IPS-15b (cell line): ENCODE measurements at regions not wholly inside any gene's neighbourhood (a gene's known extent, or its start where the extent isn't known, plus 50 kb on each side); places are given as distances from the start of the nearest gene placed in this dataset.

Experiments used
- H3K27me3 ChIP-seq: one replicate; pipeline ENCODE4 v1.6.1; 2013; ENCODE audit warnings: low read length; ENCODE audit not compliant: control insufficient read depth, insufficient read depth
- H3K36me3 ChIP-seq: one replicate; pipeline ENCODE4 v1.6.1; 2013; ENCODE audit warnings: low read length; ENCODE audit not compliant: control insufficient read depth, insufficient read depth
- H3K4me1 ChIP-seq: one replicate; pipeline ENCODE4 v1.6.1; 2013; ENCODE audit warnings: mild to moderate bottlenecking, low read length; ENCODE audit not compliant: control insufficient read depth, insufficient read depth
- H3K4me3 ChIP-seq: one replicate; pipeline ENCODE4 v1.5.1; 2013; ENCODE audit warnings: low read depth, low read length
- H3K9ac ChIP-seq: one replicate; pipeline ENCODE4 v1.6.1; 2013; ENCODE audit warnings: low read depth, mild to moderate bottlenecking, low read length
- H3K9me3 ChIP-seq: one replicate; pipeline ENCODE4 v1.6.1; 2013; ENCODE audit warnings: mild to moderate bottlenecking, low read length; ENCODE audit not compliant: control insufficient read depth, insufficient read depth

DNA sequence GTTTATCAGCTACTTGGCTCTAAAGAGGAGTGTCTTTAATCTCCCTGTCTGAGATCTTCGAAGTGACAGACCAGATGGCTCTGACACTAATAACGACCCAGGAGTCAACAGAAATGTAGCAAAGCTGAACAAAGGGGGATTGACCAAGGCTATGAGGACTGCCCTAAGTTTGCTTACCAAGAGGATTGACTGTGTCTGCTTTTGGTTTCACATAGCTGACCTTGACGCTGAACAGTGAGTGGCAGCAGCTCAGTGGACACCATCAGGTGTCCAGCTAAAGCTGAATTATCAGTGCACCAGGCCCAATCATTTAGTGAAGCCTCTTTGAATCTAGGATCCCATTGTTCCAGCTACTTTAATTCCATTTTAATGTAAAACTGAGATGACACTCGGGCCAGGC, 262.6 kb downstream of the COX7C start:
- Histone ChIP-seq H3K9me3 (no peaks in the 10 kb centered on the region), H3K4me1 (peaks cover 5% of the 10 kb centered on the region), H3K9ac (no peak overlapping the region), H3K36me3 (no peaks in the 10 kb centered on the region), H3K27me3 (no peaks in the 10 kb centered on the region), H3K4me3 (no peak overlapping the region)

DNA sequence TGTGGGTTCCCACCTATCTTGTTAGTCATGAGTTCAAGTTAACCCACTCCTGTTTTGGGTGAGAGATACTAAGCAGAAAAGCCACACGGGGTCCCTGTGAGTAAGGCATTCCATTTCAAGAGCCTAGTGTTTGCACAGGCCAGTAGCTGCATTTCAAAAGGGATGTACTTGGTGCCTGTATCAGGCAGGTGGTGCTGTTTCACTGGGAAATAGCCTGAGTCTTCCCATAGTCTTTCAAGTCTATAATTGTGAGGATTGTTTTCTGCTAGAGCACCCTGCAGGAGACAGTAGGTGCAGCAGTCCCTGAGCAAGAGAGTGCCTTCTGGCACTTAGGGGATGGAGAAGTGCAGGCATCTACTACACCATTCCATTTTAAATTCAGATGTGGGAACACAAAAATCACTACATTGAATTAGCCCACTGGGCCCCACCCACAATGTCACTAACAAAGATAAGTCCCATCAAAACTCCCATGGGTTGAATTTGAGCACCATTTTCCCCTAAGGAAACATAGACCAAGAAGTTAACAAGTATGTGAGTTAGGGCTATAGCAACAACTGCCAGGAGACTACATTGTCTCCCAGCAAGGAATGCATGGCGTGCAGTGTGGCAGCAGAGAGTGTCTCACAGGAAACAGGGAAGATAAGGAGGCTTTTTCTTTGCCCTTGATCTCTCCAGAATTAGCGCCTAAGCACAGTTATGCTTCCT, 263.2 kb downstream of the COX7C start:
- peaks cover 5% of the 10 kb centered on the region for H3K4me1 ChIP-seq

DNA sequence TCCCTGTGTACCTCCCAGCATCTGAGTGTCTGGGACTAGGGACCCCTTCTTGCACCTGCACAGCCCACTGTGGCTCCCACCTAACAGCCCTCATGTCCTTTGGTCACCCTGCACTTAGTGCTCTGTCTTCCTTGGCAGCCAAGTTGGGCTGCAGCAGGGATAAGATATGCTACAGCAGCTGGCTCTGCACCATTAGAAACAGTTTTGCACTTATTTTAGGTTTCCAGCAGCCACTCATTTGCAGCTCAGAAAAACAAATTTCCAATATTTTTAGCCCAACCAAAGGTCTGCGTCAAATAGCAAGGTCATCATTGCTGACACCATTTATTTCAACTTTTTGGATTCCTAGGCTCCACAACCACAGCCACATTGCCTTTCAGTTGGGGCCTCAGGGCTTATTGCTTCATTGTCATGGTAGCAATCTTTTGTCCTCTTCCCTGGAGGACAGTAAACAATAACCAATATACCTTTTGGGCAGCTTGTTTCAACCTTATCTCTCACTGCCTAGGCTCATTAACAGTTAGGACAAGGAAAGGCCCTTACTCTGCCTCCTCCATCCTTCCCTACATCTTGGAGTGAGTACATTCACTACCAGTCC, 263.9 kb downstream of the COX7C start:
- Histone ChIP-seq H3K36me3 (no peaks in the 10 kb centered on the region), H3K9ac (no peak overlapping the region), H3K27me3 (no peaks in the 10 kb centered on the region), H3K4me3 (no peak overlapping the region), H3K9me3 (no peaks in the 10 kb centered on the region), H3K4me1 (peaks cover 5% of the 10 kb centered on the region)

More for the DNA sequence above, 263.2 kb downstream of the COX7C start:
- Histone ChIP-seq H3K36me3 (no peaks in the 10 kb centered on the region), H3K9me3 (no peaks in the 10 kb centered on the region), H3K4me3 (no peak overlapping the region), H3K27me3 (no peaks in the 10 kb centered on the region), H3K9ac (no peak overlapping the region)

DNA sequence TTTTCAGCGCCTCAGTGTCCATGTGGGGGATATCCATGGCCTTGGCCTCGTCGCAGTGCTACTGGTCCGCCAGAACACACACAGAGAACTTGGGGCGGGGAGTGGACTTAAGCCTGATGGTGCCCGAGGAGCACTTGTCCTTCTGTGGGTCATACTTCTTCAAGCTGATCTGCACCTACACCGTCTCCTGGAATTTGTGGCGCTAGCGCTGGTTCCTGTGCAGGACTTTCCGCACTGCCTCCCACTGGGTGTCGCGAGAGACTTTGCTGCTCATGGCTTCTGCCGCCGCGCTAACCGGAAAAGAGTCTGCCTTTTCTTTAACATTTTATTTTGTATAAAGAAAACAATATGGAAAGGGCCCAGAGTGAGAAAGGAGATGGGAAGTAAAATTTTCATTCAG, 266.9 kb downstream of the COX7C start:
- H3K9ac ChIP-seq = no peak overlapping the region
- H3K4me1 ChIP-seq = peaks cover 2% of the 10 kb centered on the region
- no peaks in the 10 kb centered on the region for H3K36me3 ChIP-seq
- no peaks in the 10 kb centered on the region for H3K27me3 ChIP-seq
- H3K4me3 ChIP-seq = no peak overlapping the region
- no peaks in the 10 kb centered on the region for H3K9me3 ChIP-seq

DNA sequence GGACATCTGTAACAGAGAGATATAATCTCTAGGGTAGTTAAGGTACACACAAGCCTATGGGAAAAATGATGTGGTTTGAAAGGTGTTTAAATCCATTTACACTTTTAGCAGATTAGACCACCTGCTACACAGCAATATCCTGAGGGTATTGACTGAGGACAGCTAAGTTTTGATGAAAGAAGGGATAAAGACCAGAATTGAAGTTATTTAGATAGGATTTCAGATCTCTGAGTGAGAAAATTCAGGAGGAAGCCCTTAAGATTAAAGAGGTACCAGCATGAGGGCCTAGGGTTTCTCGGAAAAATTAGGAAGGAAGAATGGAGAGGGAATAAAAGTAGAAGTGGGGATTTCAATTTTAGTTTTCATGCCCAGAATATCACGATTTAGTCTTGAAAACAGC, 267.3 kb downstream of the COX7C start:
- H3K4me1 ChIP-seq = peaks cover 2% of the 10 kb centered on the region
- H3K9ac ChIP-seq = no peak overlapping the region
- no peak overlapping the region for H3K4me3 ChIP-seq
- no peaks in the 10 kb centered on the region for H3K9me3 ChIP-seq
- no peaks in the 10 kb centered on the region for H3K36me3 ChIP-seq
- no peaks in the 10 kb centered on the region for H3K27me3 ChIP-seq

DNA sequence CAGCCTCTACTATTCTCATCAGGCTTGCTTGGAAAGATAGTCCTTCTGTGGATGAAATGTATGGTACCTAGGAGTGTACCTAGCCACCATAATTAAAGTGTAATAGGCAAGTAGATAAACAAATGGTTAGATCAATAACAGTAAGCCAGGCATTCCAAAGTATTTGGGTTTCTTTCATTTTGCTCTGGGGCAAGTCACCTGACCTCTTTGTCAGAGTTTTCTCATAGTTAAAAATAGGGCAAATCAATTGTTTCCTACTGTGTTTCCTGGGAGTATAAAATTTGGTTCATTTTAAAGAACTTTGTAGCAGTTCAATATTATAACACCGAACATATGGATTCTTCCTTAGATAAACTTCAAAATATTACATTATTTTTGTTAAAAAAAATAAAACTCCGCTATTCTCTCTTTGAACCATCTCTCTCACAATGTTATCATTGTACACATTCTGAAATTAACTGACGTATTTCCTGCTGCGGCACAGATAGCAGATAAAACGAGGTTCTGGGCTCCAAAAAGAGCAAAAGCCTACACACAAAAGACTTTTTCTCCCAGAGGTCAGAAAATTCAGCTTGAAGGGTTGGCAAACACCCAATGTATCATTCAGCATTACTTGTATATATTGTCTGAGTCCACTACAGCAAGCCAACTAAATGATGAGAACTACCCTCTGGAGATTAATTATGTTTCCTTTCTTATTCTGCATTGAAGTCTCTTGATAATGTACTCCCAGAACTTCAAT, 267.9 kb downstream of the COX7C start:
- Histone ChIP-seq H3K4me3 (no peak overlapping the region), H3K4me1 (peaks cover 2% of the 10 kb centered on the region), H3K9me3 (no peaks in the 10 kb centered on the region)

DNA sequence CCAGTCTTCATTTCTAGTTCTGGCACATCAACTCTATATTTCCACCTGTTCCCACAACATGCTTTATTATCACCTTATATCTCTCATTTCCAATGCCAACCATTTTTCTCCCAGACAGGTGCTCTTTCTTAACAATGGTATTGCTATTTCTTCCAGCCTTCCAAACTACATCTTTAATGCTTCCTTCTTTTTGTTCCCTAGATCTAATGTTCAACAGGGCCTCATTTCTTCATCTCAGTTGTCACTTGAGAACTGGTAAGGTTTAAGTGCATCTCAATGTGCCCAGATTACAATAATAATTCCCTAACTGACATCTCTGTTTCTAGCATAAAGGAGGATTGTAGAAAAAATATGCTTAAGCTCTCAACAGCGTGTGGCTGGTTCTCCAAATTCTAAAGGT, 272.6 kb downstream of the COX7C start:
- Histone ChIP-seq H3K36me3 (no peaks in the 10 kb centered on the region), H3K9me3 (no peaks in the 10 kb centered on the region)

More for the DNA sequence above, 267.9 kb downstream of the COX7C start:
- H3K27me3 ChIP-seq = no peaks in the 10 kb centered on the region
- H3K9ac ChIP-seq = no peak overlapping the region
- no peaks in the 10 kb centered on the region for H3K36me3 ChIP-seq

DNA sequence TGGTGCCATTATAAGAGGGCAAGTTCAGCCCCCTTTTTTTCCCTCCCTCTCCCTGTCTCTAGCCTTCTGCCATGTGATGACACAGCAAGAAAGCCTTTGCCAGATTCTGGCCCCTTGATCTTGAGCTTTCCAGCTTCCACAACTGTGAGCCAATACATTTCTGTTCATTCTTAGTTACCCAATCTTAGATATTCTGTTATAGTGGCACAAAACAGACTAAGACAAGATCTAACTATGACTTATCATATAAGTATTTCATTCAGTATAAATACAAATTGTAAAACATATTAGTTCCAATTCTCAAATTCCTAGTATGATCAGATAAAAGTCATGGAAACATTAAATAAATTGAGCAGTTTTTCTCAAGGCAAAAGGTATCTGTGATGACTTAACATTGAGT, 276.3 kb downstream of the COX7C start:
- Histone ChIP-seq H3K9ac (no peak overlapping the region), H3K4me3 (no peak overlapping the region), H3K9me3 (no peaks in the 10 kb centered on the region), H3K36me3 (no peaks in the 10 kb centered on the region), H3K4me1 (no peaks in the 10 kb centered on the region), H3K27me3 (no peaks in the 10 kb centered on the region)

More for the DNA sequence above, 272.6 kb downstream of the COX7C start:
- Histone ChIP-seq H3K9ac (no peak overlapping the region), H3K4me1 (no peaks in the 10 kb centered on the region), H3K27me3 (no peaks in the 10 kb centered on the region), H3K4me3 (no peak overlapping the region)

DNA sequence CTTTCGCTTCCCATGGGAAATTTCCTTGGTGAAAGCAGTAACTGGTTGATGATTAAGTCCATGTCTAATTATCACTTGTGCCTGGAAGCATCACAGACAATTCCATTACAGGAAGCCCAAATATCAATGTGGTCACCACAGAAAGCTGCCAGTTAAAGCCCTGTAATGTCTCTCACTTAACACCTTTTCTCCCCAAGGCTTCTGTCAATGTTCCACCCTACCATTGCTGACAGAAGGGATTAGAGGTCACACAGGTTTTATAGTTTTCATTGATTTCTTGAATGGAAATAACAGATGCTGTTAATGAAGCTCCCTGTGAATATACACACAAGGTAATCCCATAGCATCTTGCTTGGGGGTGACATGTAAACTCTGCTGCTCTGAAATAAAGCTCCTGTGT, 279.2 kb downstream of the COX7C start:
- Histone ChIP-seq H3K36me3 (no peaks in the 10 kb centered on the region), H3K9me3 (no peaks in the 10 kb centered on the region), H3K9ac (no peak overlapping the region), H3K4me3 (no peak overlapping the region), H3K4me1 (no peaks in the 10 kb centered on the region), H3K27me3 (no peaks in the 10 kb centered on the region)

DNA sequence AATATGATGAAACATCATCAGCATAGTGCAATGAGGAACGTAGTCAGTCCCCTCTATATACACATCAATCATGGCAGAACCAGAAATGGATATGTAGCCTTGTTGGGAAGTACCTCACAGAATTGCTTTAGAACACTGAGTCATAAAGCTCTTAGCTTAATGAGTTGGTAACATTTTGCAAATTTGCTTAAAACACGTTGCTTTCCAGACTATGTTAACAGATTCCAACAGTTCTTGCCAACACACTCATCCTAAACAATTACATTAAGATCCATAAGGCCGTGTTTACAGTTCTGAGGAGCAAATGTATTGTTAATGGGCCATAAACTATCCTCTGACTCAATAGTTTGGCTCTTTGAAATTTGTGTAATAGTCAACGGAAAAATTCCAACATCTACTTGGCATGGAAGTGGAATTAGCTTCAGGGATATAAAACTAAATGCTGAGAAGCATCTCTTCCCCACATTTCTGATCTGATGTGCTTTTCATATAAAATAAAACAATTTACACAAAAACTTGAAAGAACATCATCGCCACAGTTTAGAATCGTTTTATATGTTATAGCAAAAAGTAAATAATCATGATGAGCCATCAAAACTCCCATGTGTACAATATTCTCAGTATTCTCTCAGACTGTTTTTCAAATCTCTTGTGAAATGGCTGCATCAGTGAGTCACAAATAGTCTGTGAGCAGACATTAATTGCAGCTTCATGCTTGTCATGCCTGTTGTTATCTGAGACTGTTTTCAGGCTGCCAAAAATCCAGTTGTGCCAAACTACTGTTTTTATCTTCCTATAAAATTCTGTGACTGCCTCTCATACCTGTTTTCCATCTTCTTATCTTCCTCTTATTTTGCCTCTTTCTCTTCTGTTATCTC, 291.9 kb downstream of the COX7C start:
- H3K4me3 ChIP-seq = no peak overlapping the region
- H3K27me3 ChIP-seq = no peaks in the 10 kb centered on the region
- no peaks in the 10 kb centered on the region for H3K4me1 ChIP-seq
- no peak overlapping the region for H3K9ac ChIP-seq
- H3K9me3 ChIP-seq = no peaks in the 10 kb centered on the region
- H3K36me3 ChIP-seq = no peaks in the 10 kb centered on the region

DNA sequence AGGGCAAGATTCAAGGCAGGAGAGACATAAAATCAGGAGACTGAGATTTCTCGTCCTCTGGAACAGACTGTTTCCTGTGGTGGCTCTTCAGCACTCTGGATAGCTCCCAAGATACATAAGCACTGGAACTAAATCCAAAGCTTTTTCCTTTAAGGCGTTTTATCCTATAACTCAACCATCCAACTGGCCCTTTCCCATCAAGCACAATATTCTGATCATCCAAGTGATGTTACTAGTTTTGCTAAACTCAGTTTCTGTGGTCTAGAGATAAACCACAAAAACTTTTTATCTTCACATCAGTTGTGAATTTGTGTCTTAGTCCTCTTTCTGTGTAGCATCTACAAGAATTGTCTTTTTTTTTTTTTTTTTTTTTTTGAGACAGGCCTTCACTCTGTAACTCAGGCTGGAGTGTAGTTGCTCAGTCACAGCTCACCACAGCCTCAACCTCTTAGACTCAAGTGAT, 299.4 kb downstream of the COX7C start:
- H3K36me3 ChIP-seq = no peaks in the 10 kb centered on the region
- H3K27me3 ChIP-seq = no peaks in the 10 kb centered on the region
- no peaks in the 10 kb centered on the region for H3K9me3 ChIP-seq
- no peaks in the 10 kb centered on the region for H3K4me1 ChIP-seq
- no peak overlapping the region for H3K9ac ChIP-seq
- H3K4me3 ChIP-seq = no peak overlapping the region
